Upper lobe of right lung (tissue), 1 donor: ENCODE measurements at regions not wholly inside any gene's neighbourhood (a gene's known extent, or its start where the extent isn't known, plus 50 kb on each side); places are given as distances from the start of the nearest gene placed in this dataset.

Source experiments
- ATAC-seq: fragments of 200-7000 bp; cut with Tn5 transposase; one replicate; pipeline ENCODE4 v1.9.1; 2020; ENCODE audit warnings: mild to moderate bottlenecking, moderate library complexity
- DNase-seq: peaks from one replicate; pipeline ENCODE4 v3.0.0-alpha.2; 2020
- H3K27ac ChIP-seq: fragments of 200-600 bp; one replicate; pipeline ENCODE4 v1.8.0; 2022
- H3K27me3 ChIP-seq: fragments of 200-600 bp; one replicate; pipeline ENCODE4 v1.8.0; 2022; ENCODE audit warnings: mild to moderate bottlenecking
- H3K36me3 ChIP-seq: fragments of 200-600 bp; one replicate; pipeline ENCODE4 v1.8.0; 2022
- H3K4me1 ChIP-seq: fragments of 200-600 bp; one replicate; pipeline ENCODE4 v1.8.0; 2022
- H3K4me3 ChIP-seq: fragments of 200-600 bp; one replicate; pipeline ENCODE4 v1.8.0; 2022; ENCODE audit warnings: mild to moderate bottlenecking
- H3K9me3 ChIP-seq: fragments of 200-600 bp; one replicate; pipeline ENCODE4 v1.8.0; 2022
- CTCF ChIP-seq: fragments of 200-600 bp; IDR thresholded peaks from one replicate; pipeline ENCODE4 v1.8.0; 2022; ENCODE audit warnings: antibody characterized with exemption
- intact Hi-C: fragments of 100-400 bp; cut with DNase I; formaldehyde crosslinking; loops from one replicate; pipeline ENCODE4 v1.11.0; 2022
- donor health status: DM: no; HTN: yes; CAD: no; lungs with severe emphysema.

DNA sequence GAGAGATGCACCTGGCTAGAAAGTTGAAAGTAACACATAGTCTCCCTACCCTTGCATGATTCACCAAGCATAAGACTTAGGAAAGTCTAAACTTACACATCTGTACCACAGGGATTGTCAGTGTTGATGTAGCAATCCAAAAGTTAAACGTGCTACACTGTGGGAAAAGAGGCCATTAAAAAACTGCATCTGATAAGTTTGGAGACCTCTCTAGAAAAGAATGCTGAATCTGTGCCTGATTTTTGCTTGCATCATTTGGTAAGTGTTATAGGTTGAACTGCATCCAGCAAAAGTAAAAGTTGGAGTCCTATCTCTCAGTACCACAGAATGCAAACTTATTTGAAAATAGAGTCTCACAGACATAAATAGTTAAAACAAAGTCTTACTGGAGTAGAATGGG, 126.6 kb downstream of the SLC6A15 start:
- ATAC-seq (no peak), DNase-seq (no peak)
- no peaks in the 10 kb centered on the region for H3K36me3 ChIP-seq
- intact Hi-C loops: no loop called here
- H3K4me1 ChIP-seq: no peaks in the 10 kb centered on the region
- H3K27me3 ChIP-seq: no peaks in the 10 kb centered on the region
- H3K4me3 ChIP-seq: no peak overlapping the region
- H3K27ac ChIP-seq: no peak overlapping the region
- TF ChIP-seq CTCF: no peak
- no peaks in the 10 kb centered on the region for H3K9me3 ChIP-seq

GRCh38 chr12:84785281-84785680, 127.3 kb downstream of the SLC6A15 start:
- H3K36me3 ChIP-seq: no peaks in the 10 kb centered on the region
- no peak overlapping the region for H3K27ac ChIP-seq
- intact Hi-C loops: no loop called here
- DNase-seq (no peak), ATAC-seq (no peak)
- H3K4me1 ChIP-seq: no peaks in the 10 kb centered on the region
- no peak for TF ChIP-seq CTCF
- H3K9me3 ChIP-seq: no peaks in the 10 kb centered on the region
- no peak overlapping the region for H3K4me3 ChIP-seq
- no peaks in the 10 kb centered on the region for H3K27me3 ChIP-seq

- ATAC-seq (no peak), DNase-seq (no peak)
- Histone ChIP-seq H3K9me3 (no peaks in the 10 kb centered on the region), H3K4me1 (no peaks in the 10 kb centered on the region), H3K4me3 (no peak overlapping the region), H3K27me3 (no peaks in the 10 kb centered on the region), H3K27ac (no peak overlapping the region), H3K36me3 (no peaks in the 10 kb centered on the region)
- TF ChIP-seq CTCF: no peak
- intact Hi-C loops: no loop called here
Observed at GRCh38 chr12:84779169-84779568, 133.4 kb downstream of the SLC6A15 start.

GRCh38 chr12:84772281-84772680, 140.3 kb downstream of the SLC6A15 start:
- no peak overlapping the region for H3K4me3 ChIP-seq
- intact Hi-C loops: no loop called here
- no peaks in the 10 kb centered on the region for H3K36me3 ChIP-seq
- no peak for DNase-seq
- H3K27me3 ChIP-seq: no peaks in the 10 kb centered on the region
- H3K4me1 ChIP-seq: no peaks in the 10 kb centered on the region
- H3K9me3 ChIP-seq: no peaks in the 10 kb centered on the region
- TF ChIP-seq CTCF: no peak
- no peak overlapping the region for H3K27ac ChIP-seq
- ATAC-seq: no peak

DNA sequence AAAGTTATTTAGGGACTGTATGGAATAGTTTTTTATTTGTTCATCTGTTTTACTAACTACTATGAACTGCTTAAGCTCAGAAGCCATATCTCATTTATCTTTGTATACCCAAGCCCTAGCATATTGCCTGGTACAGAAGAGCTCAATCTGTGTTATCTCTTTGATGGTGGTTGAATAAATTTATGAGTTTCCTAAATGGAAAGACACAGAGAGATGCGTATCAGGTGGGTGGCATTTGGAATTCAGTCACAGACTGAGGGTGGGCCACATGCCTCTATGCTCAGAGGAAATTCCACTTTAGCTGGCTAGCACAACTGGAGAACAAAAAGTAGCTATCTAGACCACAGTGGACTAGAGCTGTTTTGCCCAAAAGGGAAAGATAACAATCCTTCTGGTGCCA, 145.5 kb downstream of the SLC6A15 start:
- Histone ChIP-seq H3K9me3 (no peaks in the 10 kb centered on the region), H3K27ac (no peak overlapping the region), H3K4me1 (no peaks in the 10 kb centered on the region), H3K27me3 (no peaks in the 10 kb centered on the region), H3K36me3 (no peaks in the 10 kb centered on the region), H3K4me3 (no peak overlapping the region)
- intact Hi-C loops: no loop called here
- ATAC-seq: no peak
- TF ChIP-seq CTCF: no peak
- no peak for DNase-seq

DNA sequence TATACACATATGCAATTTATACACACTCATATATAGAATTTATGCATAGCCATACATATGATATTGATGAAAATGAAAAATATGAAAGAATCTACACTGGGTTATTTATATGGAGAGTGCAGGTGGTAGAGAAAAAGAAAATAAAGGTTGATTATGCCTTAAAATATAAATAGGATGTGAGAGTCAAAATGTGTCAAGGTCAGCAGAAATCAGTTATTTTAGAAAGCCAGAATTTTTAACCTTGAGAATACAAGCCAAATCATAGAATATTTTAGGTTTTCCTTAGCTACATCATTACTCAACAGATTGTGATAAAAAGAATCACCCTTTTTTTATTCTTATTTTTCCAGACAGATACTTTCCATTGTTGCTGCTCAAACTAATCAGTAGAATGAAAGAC, 146.2 kb downstream of the SLC6A15 start:
- no peak for ATAC-seq
- no peak for TF ChIP-seq CTCF
- H3K4me1 ChIP-seq: no peaks in the 10 kb centered on the region
- H3K4me3 ChIP-seq: no peak overlapping the region
- no peaks in the 10 kb centered on the region for H3K36me3 ChIP-seq
- no peaks in the 10 kb centered on the region for H3K27me3 ChIP-seq
- no peaks in the 10 kb centered on the region for H3K9me3 ChIP-seq
- DNase-seq: no peak
- intact Hi-C loops: no loop called here
- H3K27ac ChIP-seq: no peak overlapping the region
